GM18867 (cell line): ENCODE measurements at regions not wholly inside any gene's neighbourhood (a gene's known extent, or its start where the extent isn't known, plus 50 kb on each side); places are given as distances from the start of the nearest gene placed in this dataset.

Experiments used
- ATAC-seq: cut with Tn5 transposase; IDR thresholded peaks from one replicate; pipeline ENCODE4 v1.9.1; 2021; ENCODE audit warnings: mild to moderate bottlenecking, moderate library complexity; ENCODE audit not compliant: unreplicated experiment

DNA sequence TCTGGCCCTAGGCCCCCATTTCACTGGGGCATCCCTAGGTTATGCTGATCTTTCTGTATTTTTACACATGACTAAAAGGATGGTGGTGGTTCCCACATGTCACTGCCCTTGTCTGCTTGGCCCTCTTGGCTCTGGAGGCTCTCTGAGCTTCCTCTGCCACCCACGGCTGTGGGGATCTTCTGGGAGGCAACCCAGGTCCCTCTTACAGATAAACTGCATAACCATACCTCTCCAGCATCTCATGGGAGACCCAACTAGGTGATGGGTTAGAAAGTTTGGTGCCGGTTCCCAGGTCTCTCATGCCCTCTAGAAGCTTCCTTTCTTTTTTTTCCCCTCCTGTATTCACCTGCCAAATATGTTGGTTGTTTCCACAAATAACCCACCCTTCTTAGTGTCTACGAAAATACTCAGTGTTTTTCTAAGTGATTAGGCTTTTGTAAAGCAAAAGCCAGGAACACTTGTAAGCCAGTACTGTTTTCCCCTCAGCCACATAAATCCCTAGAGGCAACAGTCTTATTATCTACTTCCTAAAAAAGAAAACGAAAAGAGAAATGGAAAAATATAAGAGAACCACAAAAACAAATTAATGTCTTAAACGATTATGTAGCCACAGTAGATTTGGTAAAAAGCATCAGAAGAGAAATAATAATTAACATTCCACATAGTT lies 71.7 kb upstream of the SMLR1 start:
- ATAC-seq: no peak

DNA sequence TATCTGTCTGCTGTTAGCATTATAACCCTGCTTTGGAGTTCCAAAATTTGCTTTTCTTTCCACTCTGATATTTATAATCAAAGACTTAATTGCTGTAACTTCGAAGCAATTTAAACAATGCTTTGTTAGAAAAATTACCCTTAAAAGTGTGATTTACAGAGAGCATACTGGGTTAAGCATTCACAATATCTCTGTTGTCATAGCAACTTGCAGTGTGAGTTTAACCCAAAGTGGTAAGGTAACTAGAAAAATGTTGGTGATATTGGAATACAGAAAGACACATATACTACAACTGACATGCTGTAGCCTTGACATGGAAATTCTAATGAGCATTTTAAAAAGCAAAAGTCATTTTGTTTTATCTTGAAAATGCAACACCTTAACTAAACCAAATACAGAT lies 70.4 kb upstream of the SMLR1 start:
- no peak for ATAC-seq

DNA sequence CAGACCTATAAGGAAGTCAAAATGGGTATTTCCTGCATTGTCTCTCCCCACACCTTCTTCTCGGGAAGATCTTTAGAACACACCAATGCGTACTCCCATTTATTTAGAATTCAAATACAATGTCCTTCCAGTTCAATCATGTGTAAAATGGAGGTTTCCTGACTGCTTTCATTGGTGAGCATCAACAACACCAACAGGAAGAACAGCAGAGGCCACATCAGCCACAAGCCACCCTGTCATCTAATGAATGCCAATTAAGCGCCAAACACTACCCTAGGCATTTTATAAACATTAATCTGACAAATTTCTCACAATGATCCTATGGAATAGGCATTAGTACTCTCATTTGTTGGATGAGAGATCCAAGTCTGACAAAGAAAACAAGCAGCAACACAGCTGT lies 68.4 kb upstream of the SMLR1 start:
- no peak for ATAC-seq

DNA sequence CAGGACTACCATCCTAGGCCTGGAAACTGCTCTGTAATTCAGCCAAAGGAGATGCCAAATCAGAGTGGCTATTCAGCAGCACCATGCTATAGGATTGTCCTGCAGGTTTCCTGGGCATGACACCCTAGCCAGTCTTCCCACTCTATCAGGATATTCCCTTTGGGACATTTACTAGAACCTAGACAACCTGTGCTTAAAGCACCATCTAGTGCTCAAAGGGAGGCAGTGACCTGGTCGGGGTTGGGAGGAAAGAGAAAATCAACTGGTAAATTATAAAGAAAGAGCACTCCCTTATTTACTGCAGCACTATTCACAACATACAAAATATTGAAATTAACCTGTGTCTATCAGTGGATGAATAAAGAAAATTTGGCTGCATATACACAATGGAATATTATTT lies 67.2 kb upstream of the SMLR1 start:
- ATAC-seq: no peak

DNA sequence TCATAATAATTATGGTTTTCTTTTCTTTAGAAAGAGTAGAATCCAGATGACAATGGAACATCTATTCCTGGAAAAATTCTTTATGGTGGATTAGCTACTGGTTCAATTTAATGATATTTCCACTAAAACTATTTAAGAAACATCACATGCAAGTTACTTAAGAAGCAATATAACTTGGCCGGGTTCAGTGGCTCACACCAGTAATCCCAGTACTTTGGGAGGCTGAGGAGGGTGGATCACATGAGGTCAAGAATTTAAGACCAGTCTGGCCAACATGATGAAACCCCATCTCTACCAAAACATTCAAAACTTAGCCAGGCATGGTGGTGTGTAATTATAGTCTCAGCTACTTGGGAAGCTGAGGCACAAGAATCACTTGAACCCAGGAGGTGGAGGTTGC lies 65.9 kb upstream of the SMLR1 start:
- no peak for ATAC-seq

DNA sequence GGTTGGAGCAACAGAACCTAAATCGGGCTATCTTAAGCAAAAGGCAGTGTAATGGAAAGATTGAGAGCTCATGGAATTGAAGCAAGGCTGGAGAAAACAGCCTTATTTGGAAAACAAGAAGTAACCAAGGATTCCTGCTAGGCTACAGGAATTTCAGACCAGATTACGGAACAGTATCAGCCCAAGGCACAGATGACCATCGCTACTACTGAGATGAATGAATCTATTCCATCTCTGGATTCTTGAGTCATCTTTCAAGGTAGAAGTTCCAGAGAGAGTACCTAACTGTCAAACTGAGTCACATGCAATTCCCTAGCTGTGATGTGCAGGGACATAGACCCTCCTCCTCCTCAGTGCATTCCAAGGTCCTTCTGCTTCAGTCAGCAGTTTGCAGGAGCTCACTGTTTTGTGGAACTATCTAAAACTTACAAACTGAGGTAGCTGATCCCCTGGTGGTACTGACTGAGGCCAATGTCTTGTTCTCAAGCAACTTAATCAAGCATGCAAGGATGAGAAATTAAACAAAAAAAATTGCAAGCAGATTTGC lies 62.0 kb upstream of the SMLR1 start:
- ATAC-seq: no peak

DNA sequence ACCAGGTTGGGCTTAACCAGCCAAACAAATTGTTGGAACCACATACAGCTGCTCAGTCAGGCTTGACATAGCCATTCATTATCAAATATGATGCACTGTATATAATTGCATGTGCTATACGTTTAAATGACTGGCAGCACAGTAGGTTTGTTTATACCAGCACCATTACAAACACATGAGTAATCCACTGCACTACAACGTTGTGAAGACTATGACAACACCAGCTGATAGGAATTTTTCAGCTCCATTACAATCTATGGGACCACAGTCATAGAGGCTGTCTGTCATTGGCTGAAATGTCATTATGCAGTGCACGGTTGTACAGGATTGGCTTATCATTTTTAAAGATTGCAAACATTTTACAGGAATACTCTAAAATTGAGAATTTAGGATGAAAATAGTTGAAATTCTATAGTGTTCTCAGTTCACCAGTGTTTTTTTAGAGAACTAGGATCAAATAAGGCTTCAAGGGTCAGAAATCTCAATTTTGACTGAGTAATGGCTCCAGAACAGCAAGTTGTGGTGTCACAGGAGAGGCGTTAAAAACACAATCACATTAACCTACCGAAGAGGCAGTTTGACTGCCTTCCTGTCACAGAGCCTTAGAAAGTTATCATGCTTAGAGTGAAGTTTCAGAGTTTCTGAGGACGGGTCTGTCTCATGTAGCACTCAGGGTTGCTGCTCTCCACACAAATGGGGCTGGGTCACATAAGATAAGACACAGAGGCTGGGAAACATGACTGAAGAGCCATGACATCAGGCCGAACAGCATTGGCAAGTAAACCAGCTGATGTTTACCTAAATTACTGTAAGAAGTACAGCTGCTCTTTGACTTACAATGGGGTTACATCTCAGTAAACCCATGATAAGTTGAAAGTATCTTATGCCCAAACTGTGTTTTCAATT lies 60.7 kb upstream of the SMLR1 start:
- no peak for ATAC-seq

DNA sequence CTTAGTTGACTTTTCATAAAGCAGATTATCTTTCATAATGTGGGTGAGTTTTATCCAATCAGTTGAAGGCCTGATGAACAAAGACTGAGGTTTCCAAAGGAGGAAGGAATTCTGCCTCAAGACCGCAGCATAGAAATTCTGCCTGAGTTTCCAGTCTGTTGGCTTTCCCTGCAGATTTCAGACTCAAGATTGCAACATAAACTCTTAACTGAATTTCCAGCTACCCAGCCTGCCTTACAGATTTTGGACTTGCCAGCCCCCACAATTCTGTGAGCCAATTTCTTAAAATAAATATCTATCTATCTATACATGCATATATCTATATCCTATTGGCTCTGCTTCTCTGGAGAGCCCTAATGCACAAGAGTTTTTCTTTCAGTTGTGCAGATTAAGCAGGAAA lies 57.3 kb upstream of the SMLR1 start:
- no peak for ATAC-seq

DNA sequence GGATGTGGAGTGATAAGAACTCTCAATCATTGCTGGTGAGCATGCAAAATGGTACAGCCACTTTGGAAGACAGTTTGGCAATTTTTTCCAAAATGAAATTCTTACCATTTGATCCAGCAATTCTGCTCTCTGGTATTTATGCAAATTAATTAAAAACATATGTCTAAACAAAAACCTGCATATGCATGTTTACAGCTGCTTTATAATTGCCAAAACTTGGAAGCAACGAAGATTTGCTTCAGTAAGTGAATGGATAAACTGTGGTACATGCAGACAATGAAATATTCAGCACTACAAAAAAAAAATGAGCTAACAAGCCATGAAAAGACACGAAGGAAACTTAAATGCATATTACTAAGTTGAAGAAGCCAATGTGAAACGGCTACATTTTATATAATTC lies 55.5 kb upstream of the SMLR1 start:
- no peak for ATAC-seq

DNA sequence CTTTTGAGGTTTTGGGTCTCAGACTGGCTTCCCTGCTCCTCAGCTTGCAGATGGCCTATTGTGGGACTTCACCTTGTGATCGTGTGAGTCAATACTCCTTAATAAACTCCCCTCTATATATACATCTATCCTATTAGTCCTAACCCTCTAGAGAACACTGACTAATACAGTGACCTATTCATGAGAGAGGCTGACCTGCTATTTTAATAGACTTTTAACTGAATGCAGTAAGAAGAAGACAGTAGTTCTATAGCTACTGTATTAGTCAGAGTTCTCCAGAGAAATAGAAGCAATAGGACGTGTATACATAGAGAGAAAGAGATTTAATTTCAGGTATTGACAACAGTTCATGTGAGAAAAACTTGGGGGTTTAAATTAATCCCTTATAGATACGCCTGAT lies 53.3 kb upstream of the SMLR1 start:
- no peak for ATAC-seq

DNA sequence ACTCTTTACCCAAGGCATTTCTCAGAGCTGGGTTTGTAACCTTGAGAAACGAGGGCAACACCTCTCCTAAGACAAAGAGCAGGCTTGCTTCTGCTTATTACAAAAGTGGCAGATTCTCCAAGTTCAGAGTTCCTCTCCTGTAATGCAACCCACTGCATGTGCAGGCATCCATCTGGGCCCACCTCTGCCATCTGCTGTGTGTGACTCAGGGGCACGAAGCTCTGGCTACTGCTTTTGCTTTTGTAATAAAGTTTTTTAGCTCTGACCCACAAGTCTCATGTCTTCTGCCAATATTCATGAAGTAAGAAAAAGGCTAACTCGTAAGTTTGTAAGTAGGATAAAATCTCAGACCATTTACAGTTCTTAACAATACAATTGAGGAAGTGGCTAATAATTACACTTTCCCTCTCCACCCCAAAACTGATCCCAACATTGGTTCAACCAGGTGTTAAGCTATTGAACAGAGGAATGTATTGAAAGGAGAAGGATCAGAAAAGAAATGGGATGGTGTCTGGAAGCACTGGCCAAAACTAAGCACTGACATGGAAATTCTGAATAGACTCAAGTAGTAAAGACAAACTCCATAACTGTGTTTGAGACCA lies 51.7 kb upstream of the SMLR1 start:
- ATAC-seq: no peak

DNA sequence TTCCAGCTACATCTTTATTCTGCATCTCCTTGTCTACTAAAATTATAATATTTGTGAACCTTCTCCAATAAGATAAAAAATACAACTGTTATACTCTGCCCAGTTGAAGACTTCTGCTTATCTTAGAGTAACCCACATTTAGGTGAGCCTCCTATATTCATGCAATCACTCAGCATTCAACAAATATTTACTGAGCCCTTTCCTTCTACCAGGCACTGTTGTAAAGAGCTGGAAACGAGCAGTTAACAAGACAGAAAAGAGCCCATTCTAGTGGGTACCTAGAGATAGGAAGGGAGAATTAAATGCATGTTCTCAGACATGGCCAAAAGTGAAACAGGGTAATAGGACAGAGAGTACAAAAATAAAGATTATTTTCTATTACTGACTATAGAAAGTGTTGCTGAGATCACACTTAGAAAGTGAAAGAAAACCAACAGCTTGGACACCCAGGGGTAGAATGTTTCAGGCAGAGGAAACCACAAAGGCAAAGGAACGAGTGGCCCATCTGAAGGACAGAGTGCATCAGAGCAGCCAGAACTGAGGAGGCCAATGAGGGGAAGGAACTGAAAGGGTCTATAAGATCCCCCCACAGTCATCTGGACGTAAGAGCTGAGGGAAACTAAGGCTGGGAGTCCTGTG lies 50.8 kb upstream of the SMLR1 start:
- peak; percentile 95 for ATAC-seq
